Keratinocyte (primary cell): ENCODE measurements at regions not wholly inside any gene's neighbourhood (a gene's known extent, or its start where the extent isn't known, plus 50 kb on each side); places are given as distances from the start of the nearest gene placed in this dataset.

ENCODE experiments used
- DNase-seq: peaks from one replicate; pipeline ENCODE4 v3.0.0-alpha.2; 2011; ENCODE audit warnings: low read depth, missing footprints, low spot score
- FAIRE-seq: peaks from 2 replicates; lab custom pipeline; 2011; peaks lifted over from hg19 to GRCh38; lab: Jason Lieb, UNC
- H2AFZ ChIP-seq: 2 replicates; pipeline ENCODE4 v1.6.0; 2012; ENCODE audit warnings: low read length, control low read depth, inconsistent platforms; ENCODE audit not compliant: control insufficient read depth
- H3K27ac ChIP-seq: 2 replicates; pipeline ENCODE4 v1.5.1; 2011; ENCODE audit warnings: low read length; ENCODE audit not compliant: control insufficient read depth, insufficient read depth
- H3K27me3 ChIP-seq: 3 replicates; pipeline ENCODE4 v1.6.0; 2011; ENCODE audit warnings: low read length; ENCODE audit not compliant: control insufficient read depth, insufficient read depth; ENCODE audit errors: extremely low read depth
- H3K36me3 ChIP-seq, 2 experiments: 2 replicates in 1 of 2; 3 replicates in 1 of 2; pipeline ENCODE4 v1.5.1; 2011; ENCODE audit warnings: low read length in 2 of 2, mild to moderate bottlenecking in 1 of 2; ENCODE audit not compliant: control insufficient read depth in 2 of 2, insufficient read depth in 2 of 2; ENCODE audit errors: extremely low read depth in 1 of 2
- H3K4me1 ChIP-seq: 3 replicates; pipeline ENCODE4 v1.5.1; 2011; ENCODE audit warnings: low read length; ENCODE audit not compliant: control insufficient read depth, insufficient read depth; ENCODE audit errors: extremely low read depth
- H3K4me2 ChIP-seq: 3 replicates; pipeline ENCODE4 v1.6.0; 2011; ENCODE audit warnings: low read depth, low read length; ENCODE audit not compliant: control insufficient read depth, insufficient read depth; ENCODE audit errors: extremely low read depth
- H3K4me3 ChIP-seq, 3 experiments: fragments of 200-600 bp in 1 of 3; sonication (generic) in 1 of 3; 2 replicates in 2 of 3; 3 replicates in 1 of 3; pipeline ENCODE4 v1.5.1; 2011 to 2016; ENCODE audit warnings: low read length in 3 of 3, mild to moderate bottlenecking in 3 of 3, control low read depth in 2 of 3, inconsistent platforms in 1 of 3, low read depth in 1 of 3, mixed read lengths in 1 of 3, mixed run types in 1 of 3, moderate library complexity in 1 of 3; ENCODE audit not compliant: control insufficient read depth in 2 of 3, insufficient read depth in 2 of 3; ENCODE audit errors: extremely low read depth in 1 of 3
- H3K79me2 ChIP-seq: 2 replicates; pipeline ENCODE4 v1.6.0; 2012; ENCODE audit warnings: low read length; ENCODE audit not compliant: control insufficient read depth, insufficient read depth
- H3K9ac ChIP-seq: 3 replicates; pipeline ENCODE4 v1.6.0; 2011; ENCODE audit warnings: low read length; ENCODE audit not compliant: control insufficient read depth, insufficient read depth; ENCODE audit errors: extremely low read depth
- H3K9me1 ChIP-seq: 3 replicates; pipeline ENCODE4 v1.6.0; 2011; ENCODE audit warnings: low read length; ENCODE audit not compliant: control insufficient read depth, insufficient read depth; ENCODE audit errors: extremely low read depth
- H3K9me3 ChIP-seq: 2 replicates; pipeline ENCODE4 v1.5.1; 2012; ENCODE audit warnings: low read depth, low read length; ENCODE audit not compliant: control insufficient read depth
- H4K20me1 ChIP-seq: 3 replicates; pipeline ENCODE4 v1.6.0; 2011; ENCODE audit warnings: low read length; ENCODE audit not compliant: control insufficient read depth, insufficient read depth; ENCODE audit errors: extremely low read depth
- CTCF ChIP-seq, 3 experiments: IDR thresholded peaks in 1 of 3; conservative IDR thresholded peaks in 1 of 3; optimal IDR thresholded peaks in 1 of 3; 2 replicates in 2 of 3; 3 replicates in 1 of 3; pipeline versions ENCODE3 to v1.5.1; 2011; ENCODE audit warnings: low read length in 3 of 3, mild to moderate bottlenecking in 3 of 3, moderate library complexity in 2 of 3, control low read depth in 1 of 3, inconsistent platforms in 1 of 3; ENCODE audit not compliant: insufficient read depth in 2 of 3; ENCODE audit errors: extremely low read depth in 1 of 3
- EZH2 ChIP-seq: IDR thresholded peaks from one replicate; pipeline ENCODE4 v1.6.1; 2012; ENCODE audit warnings: inconsistent platforms, mild to moderate bottlenecking, low read length, moderate library complexity
- dilution Hi-C: fragments of 300-500 bp; cut with MboI; formaldehyde crosslinking; loops from one replicate; pipeline ENCODE4 v1.7.0; 2020; ENCODE audit warnings: low sequenced_read_pairs; ENCODE audit not compliant: extremely low pct_ligation_motif_present

- H3K27ac ChIP-seq = no peak overlapping the region
- FAIRE-seq = no peak
- no peak overlapping the region for H3K4me2 ChIP-seq
- dilution Hi-C loops = no loop called here
- H4K20me1 ChIP-seq = no peaks in the 10 kb centered on the region
- TF ChIP-seq EZH2 (no peak), CTCF (optimal IDR thresholded peaks at IDR 0.05 in 1 of 3, IDR thresholded peaks at IDR 0.05 in 1 of 3, conservative IDR thresholded peaks at IDR 0.05 in 1 of 3; ENCODE audit: extremely low read depth in 1 of 3, insufficient read depth in 2 of 3, low read length in 3 of 3) (no peak)
- no peak overlapping the region for H2AFZ ChIP-seq
- H3K27me3 ChIP-seq = no peaks in the 10 kb centered on the region
- no peaks in the 10 kb centered on the region for H3K36me3 ChIP-seq
- no peak for DNase-seq
- H3K9me1 ChIP-seq = no peaks in the 10 kb centered on the region
- no peak overlapping the region for H3K9ac ChIP-seq
- H3K4me1 ChIP-seq = no peaks in the 10 kb centered on the region
- H3K9me3 ChIP-seq = no peaks in the 10 kb centered on the region
- no peak overlapping the region for H3K4me3 ChIP-seq
- no peaks in the 10 kb centered on the region for H3K79me2 ChIP-seq
Measured at GRCh38 chr5:21398511-21398910, 1410.5 kb upstream of the CDH18 start.

- FAIRE-seq (no peak), DNase-seq (no peak)
- Histone ChIP-seq H3K27ac (no peak overlapping the region), H3K9me3 (no peaks in the 10 kb centered on the region), H3K4me3 (no peak overlapping the region), H2AFZ (no peak overlapping the region), H3K4me2 (no peak overlapping the region), H3K9ac (no peak overlapping the region), H3K27me3 (no peaks in the 10 kb centered on the region), H3K79me2 (no peaks in the 10 kb centered on the region), H3K36me3 (no peaks in the 10 kb centered on the region), H4K20me1 (no peaks in the 10 kb centered on the region), H3K4me1 (no peaks in the 10 kb centered on the region), H3K9me1 (no peaks in the 10 kb centered on the region)
- TF ChIP-seq EZH2 (no peak), CTCF (optimal IDR thresholded peaks at IDR 0.05 in 1 of 3, IDR thresholded peaks at IDR 0.05 in 1 of 3, conservative IDR thresholded peaks at IDR 0.05 in 1 of 3; ENCODE audit: extremely low read depth in 1 of 3, insufficient read depth in 2 of 3, low read length in 3 of 3) (no peak)
- dilution Hi-C loops = no loop called here
Measured at GRCh38 chr5:21397693-21398092, 1409.7 kb upstream of the CDH18 start.
